ENCODE measurements at regions not wholly inside any gene's neighbourhood (a gene's known extent, or its start where the extent isn't known, plus 50 kb on each side); places are given as distances from the start of the nearest gene placed in this dataset.

DNA sequence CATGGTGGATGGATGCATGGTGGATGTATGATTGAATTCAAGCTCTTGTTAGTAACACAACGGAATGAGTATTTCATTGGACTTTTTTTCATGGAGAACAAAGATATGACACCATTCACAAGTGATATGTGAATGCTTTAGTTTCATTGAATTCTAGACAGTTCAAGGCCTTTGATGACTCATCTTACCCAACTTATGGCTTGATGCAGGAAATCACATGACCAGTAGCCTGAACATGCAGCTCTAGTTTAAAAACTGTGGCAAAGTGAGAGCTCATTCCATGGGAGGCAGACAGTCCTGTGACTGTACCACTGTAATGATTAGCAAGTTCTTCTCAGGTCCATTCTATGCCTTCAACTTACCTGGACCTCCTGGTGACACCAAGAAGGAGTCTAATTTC lies 1239.3 kb downstream of the TYW1 start:
- no peaks in the 10 kb centered on the region for H3K27me3 ChIP-seq (ENCODE audit: insufficient read depth, low read depth, severe bottlenecking)
- no peaks in the 10 kb centered on the region for H3K36me3 ChIP-seq
- no peak overlapping the region for H3K4me3 ChIP-seq (ENCODE audit: low read depth, low read length)
- no peaks in the 10 kb centered on the region for H3K9me3 ChIP-seq (ENCODE audit: severe bottlenecking)
- no peak for DNase-seq
- no peak overlapping the region for H3K27ac ChIP-seq
- TF ChIP-seq, protein P1, sequence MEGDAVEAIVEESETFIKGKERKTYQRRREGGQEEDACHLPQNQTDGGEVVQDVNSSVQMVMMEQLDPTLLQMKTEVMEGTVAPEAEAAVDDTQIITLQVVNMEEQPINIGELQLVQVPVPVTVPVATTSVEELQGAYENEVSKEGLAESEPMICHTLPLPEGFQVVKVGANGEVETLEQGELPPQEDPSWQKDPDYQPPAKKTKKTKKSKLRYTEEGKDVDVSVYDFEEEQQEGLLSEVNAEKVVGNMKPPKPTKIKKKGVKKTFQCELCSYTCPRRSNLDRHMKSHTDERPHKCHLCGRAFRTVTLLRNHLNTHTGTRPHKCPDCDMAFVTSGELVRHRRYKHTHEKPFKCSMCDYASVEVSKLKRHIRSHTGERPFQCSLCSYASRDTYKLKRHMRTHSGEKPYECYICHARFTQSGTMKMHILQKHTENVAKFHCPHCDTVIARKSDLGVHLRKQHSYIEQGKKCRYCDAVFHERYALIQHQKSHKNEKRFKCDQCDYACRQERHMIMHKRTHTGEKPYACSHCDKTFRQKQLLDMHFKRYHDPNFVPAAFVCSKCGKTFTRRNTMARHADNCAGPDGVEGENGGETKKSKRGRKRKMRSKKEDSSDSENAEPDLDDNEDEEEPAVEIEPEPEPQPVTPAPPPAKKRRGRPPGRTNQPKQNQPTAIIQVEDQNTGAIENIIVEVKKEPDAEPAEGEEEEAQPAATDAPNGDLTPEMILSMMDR (IDR thresholded peaks at IDR 0.05; ENCODE audit: low read depth, low read length), result no peak

DNA sequence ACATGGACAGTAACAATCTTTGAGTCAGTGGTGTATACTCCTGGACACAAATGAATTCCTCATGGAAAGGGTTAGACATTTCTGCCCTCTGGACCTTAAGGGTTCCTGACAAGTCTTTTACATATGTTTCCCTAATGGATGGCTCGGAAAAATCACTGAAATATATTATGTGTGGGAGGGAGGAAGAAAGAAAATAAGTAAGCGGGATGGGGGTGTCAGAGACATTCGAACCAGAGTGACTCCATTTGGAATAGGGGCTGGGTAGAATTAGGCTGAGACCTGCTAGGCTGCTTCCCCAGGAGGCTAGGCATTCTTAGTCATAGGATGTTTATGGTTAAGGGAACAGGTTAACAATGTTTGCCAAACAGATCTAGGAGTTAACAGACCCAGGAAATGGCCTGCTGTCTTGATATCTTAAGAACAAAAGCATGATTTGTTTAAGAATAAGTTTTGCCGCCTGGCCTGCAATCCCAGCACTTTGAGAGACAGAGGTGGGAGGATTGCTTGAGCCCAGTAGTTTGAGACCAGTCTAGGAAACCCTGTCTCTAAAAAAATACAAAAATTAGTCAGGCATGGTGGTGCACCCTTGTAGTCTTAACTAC lies 1241.7 kb downstream of the TYW1 start:
- TF ChIP-seq, protein P1 (IDR thresholded peaks at IDR 0.05; ENCODE audit: low read depth, low read length), result no peak
- Histone ChIP-seq H3K4me3 (ENCODE audit: low read depth, low read length) (no peak overlapping the region), H3K36me3 (no peaks in the 10 kb centered on the region), H3K27me3 (ENCODE audit: insufficient read depth, low read depth, severe bottlenecking) (no peaks in the 10 kb centered on the region), H3K9me3 (ENCODE audit: severe bottlenecking) (no peaks in the 10 kb centered on the region), H3K27ac (no peak overlapping the region)
- no peak for DNase-seq

DNA sequence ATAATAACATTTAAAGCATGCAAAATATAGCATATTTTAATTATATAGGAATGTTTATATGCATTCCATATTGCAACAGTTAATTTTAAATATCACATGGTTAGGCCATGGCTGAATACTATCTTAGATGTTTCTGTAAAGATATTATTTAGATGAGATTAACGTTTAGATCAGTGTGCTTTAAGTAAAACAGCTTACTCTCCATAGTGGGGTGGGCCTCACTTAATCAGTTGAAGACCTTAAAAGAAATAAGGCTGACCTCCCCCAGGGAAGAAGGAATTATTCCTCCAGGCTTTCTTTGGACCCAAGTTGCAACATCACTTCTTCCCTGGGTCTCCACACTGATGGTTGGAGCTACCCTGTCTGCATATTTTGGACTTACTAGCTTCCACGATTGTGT lies 1246.5 kb downstream of the TYW1 start:
- H3K27ac ChIP-seq, result no peak overlapping the region
- TF ChIP-seq, protein P1 (IDR thresholded peaks at IDR 0.05; ENCODE audit: low read depth, low read length), result no peak
- no peak overlapping the region for H3K4me3 ChIP-seq (ENCODE audit: low read depth, low read length)
- no peaks in the 10 kb centered on the region for H3K36me3 ChIP-seq
- H3K9me3 ChIP-seq (ENCODE audit: severe bottlenecking), result no peaks in the 10 kb centered on the region
- no peaks in the 10 kb centered on the region for H3K27me3 ChIP-seq (ENCODE audit: insufficient read depth, low read depth, severe bottlenecking)
- DNase-seq, result no peak

DNA sequence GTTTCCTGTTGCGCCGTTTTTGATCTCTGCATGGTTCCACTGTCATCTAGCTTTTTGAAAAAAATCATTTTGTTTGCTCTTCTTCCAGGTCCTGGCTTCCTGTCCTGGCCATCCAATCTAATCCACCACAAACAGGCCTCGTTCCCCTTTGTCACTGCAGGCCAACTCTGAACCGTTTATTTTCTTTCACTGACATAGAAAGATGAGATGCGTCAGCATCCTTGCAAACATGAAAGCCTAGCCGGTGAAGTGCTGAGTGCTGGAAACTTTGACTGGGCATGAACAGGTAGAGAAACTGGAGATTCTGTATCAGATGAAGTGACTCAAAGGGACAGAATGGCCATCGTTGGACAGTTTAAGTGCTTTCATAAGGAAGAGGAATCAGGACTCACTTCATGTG lies 1247.8 kb downstream of the TYW1 start:
- Histone ChIP-seq H3K27ac (no peak overlapping the region), H3K27me3 (ENCODE audit: insufficient read depth, low read depth, severe bottlenecking) (no peaks in the 10 kb centered on the region), H3K36me3 (no peaks in the 10 kb centered on the region), H3K9me3 (ENCODE audit: severe bottlenecking) (no peaks in the 10 kb centered on the region), H3K4me3 (ENCODE audit: low read depth, low read length) (no peak overlapping the region)
- DNase-seq, result no peak
- TF ChIP-seq, protein P1 (IDR thresholded peaks at IDR 0.05; ENCODE audit: low read depth, low read length), result no peak

DNA sequence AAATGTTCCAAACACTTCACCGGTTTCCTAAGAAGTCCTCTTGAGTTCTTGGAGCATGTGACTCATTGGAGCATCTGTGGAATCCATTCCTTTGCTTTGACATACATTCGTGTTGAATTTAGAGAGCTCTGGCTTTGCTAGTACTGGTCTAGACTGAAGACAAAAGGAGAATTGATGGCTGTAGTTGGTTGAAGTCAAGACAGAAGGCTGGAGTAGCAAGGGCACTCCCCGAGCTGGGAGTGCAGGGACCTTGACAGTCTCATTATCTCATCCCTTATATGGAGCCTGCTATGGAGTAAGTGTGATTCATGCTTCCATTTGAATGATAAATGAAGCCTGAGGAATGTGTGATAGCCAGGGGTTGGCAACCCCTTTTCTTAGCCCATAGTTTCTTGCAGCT lies 1249.1 kb downstream of the TYW1 start:
- Histone ChIP-seq H3K9me3 (ENCODE audit: severe bottlenecking) (no peaks in the 10 kb centered on the region), H3K36me3 (no peaks in the 10 kb centered on the region), H3K27me3 (ENCODE audit: insufficient read depth, low read depth, severe bottlenecking) (no peaks in the 10 kb centered on the region), H3K4me3 (ENCODE audit: low read depth, low read length) (no peak overlapping the region), H3K27ac (no peak overlapping the region)
- TF ChIP-seq, protein P1 (IDR thresholded peaks at IDR 0.05; ENCODE audit: low read depth, low read length), result no peak
- DNase-seq, result no peak

DNA sequence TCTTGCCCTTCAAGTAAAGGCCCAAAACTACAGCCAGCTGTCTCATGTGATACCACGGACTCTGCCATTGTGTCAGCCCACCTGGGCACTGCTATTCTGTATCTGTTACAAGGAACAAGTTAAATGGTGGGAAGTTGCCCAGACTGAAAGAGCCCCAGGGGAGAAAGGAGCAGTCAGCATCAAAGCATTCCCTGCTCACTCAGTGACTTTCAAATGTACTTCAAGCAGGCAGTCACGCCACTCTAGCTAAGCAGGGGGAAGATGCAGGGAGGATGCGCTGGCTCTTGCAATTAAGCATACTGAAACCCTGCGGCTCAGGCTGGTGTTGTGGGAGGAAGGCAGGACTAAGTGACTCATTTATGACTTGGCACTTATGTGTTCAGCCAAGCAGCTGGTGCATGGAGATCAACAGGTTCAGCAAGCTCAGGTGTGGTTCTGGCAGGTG lies 1249.6 kb downstream of the TYW1 start:
- Histone ChIP-seq H3K27me3 (ENCODE audit: insufficient read depth, low read depth, severe bottlenecking) (no peaks in the 10 kb centered on the region), H3K36me3 (no peaks in the 10 kb centered on the region), H3K27ac (no peak overlapping the region), H3K9me3 (ENCODE audit: severe bottlenecking) (no peaks in the 10 kb centered on the region), H3K4me3 (ENCODE audit: low read depth, low read length) (no peak overlapping the region)
- DNase-seq, result no peak
- TF ChIP-seq, protein P1 (IDR thresholded peaks at IDR 0.05; ENCODE audit: low read depth, low read length), result no peak
